Upper lobe of left lung (tissue), 6 donors: ENCODE measurements at regions not wholly inside any gene's neighbourhood (a gene's known extent, or its start where the extent isn't known, plus 50 kb on each side); places are given as distances from the start of the nearest gene placed in this dataset.

Experiments
- ATAC-seq, 2 donors: fragments of 200-7000 bp; cut with Tn5 transposase; one replicate each; pipeline ENCODE4 v1.9.1; 2022; ENCODE audit warnings: mild to moderate bottlenecking in 2 of 2, moderate library complexity in 2 of 2; ENCODE audit not compliant: low FRiP score in 2 of 2
- DNase-seq, 2 donors: peaks; one replicate each; pipeline ENCODE4 v3.0.0-alpha.2; 2019 to 2020
- H3K27ac ChIP-seq, 4 donors: fragments of 200-600 bp; sonication (generic); one replicate each; pipeline ENCODE4 v1.5.1; 2016 to 2019
- H3K27me3 ChIP-seq, 4 donors: fragments of 200-600 bp; sonication (generic); one replicate each; pipeline ENCODE4 v1.5.1; 2017 to 2019
- H3K36me3 ChIP-seq, 4 donors: fragments of 200-600 bp; sonication (generic); one replicate each; pipeline ENCODE4 v1.5.1; 2016 to 2019
- H3K4me1 ChIP-seq, 4 donors: fragments of 200-600 bp; sonication (generic); one replicate each; pipeline ENCODE4 v1.5.1; 2018 to 2019
- H3K4me3 ChIP-seq, 4 donors: fragments of 200-600 bp; sonication (generic); one replicate each; pipeline ENCODE4 v1.5.1; 2017 to 2019; ENCODE audit warnings: mild to moderate bottlenecking in 2 of 4, moderate library complexity in 1 of 4
- H3K9me3 ChIP-seq, 4 donors: fragments of 200-600 bp; sonication (generic); one replicate each; pipeline ENCODE4 v1.5.1; 2018 to 2019
- EP300 ChIP-seq, 4 donors: sonication (generic); formaldehyde crosslinking; IDR thresholded peaks; one replicate each; pipeline ENCODE4 v1.5.1; 2017; ENCODE audit warnings: antibody characterized with exemption in 4 of 4, control low read depth in 2 of 4
- POLR2A ChIP-seq, 4 donors: fragments of 450-650 bp; IDR thresholded peaks; one replicate each; pipeline ENCODE4 v1.5.1; 2016 to 2017; ENCODE audit warnings: antibody characterized with exemption in 4 of 4, mild to moderate bottlenecking in 2 of 4
- POLR2AphosphoS5 ChIP-seq, 2 donors: sonication (generic); formaldehyde crosslinking; IDR thresholded peaks; one replicate each; pipeline ENCODE4 v1.5.1; 2017; ENCODE audit warnings: antibody characterized with exemption in 2 of 2
- WGBS, 2 donors: methylation state at CpG; one replicate each; pipeline ENCODE4 v1.1.5; 2017 to 2018; 5-methylcytosine and 5-hydroxymethylcytosine counted together
- TF ChIP-seq, protein P1 (sequence below), 6 experiments: fragments of 450-650 bp in 4 of 6; fragments of 200-600 bp in 2 of 6; sonication (generic) in 2 of 6; IDR thresholded peaks; one replicate each; pipeline ENCODE4 v1.5.1; 2016 to 2019; ENCODE audit warnings: antibody characterized with exemption in 6 of 6
- donor health status: DM: no; HTN: no; CAD: no; lungs with moderate emphysema.
- donor health status: DM: no; HTN: yes; CAD: no; lungs with severe emphysema.

DNA sequence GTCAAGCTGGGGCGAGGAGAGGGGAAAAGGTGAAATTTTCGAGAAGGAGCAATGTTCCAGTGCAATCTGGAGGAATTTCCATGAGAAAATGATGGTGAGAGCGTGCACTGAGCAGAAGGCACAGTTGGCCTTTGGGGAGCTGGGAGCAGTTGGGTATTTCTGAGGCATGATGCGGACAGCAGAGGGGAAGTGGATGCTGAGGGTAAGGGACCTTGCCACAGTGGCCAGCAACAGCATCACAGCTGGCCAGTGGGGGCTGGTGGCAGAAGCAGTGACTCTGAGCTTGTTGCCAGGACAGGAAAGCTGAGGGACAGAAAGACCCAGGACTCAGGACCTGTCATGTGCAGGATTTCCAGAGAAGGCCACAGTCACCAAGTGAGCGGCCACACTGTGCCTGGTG is 98.9 kb downstream of the LSM3 start:
- Histone ChIP-seq H3K4me1 (no peaks in the 10 kb centered on the region), H3K9me3 (no peaks in the 10 kb centered on the region), H3K4me3 (no peak overlapping the region), H3K27me3 (no peaks in the 10 kb centered on the region), H3K36me3 (no peaks in the 10 kb centered on the region), H3K27ac (no peak overlapping the region)
- ATAC-seq (no peak), DNase-seq (no peak)
- TF ChIP-seq POLR2AphosphoS5 (IDR thresholded peaks at IDR 0.05), result no peak
- no peak for TF ChIP-seq POLR2A (IDR thresholded peaks at IDR 0.05)
- no peak for TF ChIP-seq EP300 (IDR thresholded peaks at IDR 0.05)
- TF ChIP-seq, protein P1, sequence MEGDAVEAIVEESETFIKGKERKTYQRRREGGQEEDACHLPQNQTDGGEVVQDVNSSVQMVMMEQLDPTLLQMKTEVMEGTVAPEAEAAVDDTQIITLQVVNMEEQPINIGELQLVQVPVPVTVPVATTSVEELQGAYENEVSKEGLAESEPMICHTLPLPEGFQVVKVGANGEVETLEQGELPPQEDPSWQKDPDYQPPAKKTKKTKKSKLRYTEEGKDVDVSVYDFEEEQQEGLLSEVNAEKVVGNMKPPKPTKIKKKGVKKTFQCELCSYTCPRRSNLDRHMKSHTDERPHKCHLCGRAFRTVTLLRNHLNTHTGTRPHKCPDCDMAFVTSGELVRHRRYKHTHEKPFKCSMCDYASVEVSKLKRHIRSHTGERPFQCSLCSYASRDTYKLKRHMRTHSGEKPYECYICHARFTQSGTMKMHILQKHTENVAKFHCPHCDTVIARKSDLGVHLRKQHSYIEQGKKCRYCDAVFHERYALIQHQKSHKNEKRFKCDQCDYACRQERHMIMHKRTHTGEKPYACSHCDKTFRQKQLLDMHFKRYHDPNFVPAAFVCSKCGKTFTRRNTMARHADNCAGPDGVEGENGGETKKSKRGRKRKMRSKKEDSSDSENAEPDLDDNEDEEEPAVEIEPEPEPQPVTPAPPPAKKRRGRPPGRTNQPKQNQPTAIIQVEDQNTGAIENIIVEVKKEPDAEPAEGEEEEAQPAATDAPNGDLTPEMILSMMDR (IDR thresholded peaks at IDR 0.05), result no peak
- WGBS, 2 donors, result 90 to 93% methylated on average over 5 of the region's 5 CpGs

DNA sequence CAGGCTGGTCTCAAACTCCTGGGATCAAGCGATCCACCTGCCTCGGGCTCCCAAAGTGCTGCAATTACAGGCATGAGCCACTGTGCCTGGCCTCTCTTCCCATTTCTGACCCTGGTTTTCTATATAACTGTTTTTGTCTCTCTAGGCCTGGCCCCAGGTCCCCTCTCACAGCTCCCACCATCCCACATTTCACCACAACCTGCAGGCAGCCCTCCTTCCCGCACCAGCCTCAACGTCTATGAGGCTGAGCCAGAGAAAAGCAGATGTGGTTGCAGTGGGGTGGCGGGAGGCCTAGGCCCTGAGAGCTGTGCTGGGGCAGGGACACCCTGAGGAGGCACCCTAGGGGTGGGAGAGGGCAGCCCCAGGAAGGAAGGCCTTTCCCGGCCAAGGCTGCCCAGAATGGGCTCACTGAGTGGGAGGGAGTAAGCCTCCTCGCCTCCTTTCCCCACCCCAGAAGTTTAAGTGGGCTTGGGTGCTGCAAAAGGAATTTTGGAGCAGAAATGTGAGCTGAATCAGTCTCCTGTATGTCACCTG is 99.7 kb downstream of the LSM3 start:
- no peaks in the 10 kb centered on the region for H3K27me3 ChIP-seq
- H3K27ac ChIP-seq, result no peak overlapping the region
- no peak for DNase-seq
- no peak for ATAC-seq
- H3K36me3 ChIP-seq, result no peaks in the 10 kb centered on the region
- no peak overlapping the region for H3K4me3 ChIP-seq
- no peak for TF ChIP-seq EP300 (IDR thresholded peaks at IDR 0.05)
- TF ChIP-seq, protein P1 (IDR thresholded peaks at IDR 0.05), result no peak
- no peak for TF ChIP-seq POLR2A (IDR thresholded peaks at IDR 0.05)
- TF ChIP-seq POLR2AphosphoS5 (IDR thresholded peaks at IDR 0.05), result no peak
- H3K4me1 ChIP-seq, result no peaks in the 10 kb centered on the region
- 78 to 79% methylated on average over 6 to 7 of the region's 7 CpGs for WGBS, 2 donors
- no peaks in the 10 kb centered on the region for H3K9me3 ChIP-seq

DNA sequence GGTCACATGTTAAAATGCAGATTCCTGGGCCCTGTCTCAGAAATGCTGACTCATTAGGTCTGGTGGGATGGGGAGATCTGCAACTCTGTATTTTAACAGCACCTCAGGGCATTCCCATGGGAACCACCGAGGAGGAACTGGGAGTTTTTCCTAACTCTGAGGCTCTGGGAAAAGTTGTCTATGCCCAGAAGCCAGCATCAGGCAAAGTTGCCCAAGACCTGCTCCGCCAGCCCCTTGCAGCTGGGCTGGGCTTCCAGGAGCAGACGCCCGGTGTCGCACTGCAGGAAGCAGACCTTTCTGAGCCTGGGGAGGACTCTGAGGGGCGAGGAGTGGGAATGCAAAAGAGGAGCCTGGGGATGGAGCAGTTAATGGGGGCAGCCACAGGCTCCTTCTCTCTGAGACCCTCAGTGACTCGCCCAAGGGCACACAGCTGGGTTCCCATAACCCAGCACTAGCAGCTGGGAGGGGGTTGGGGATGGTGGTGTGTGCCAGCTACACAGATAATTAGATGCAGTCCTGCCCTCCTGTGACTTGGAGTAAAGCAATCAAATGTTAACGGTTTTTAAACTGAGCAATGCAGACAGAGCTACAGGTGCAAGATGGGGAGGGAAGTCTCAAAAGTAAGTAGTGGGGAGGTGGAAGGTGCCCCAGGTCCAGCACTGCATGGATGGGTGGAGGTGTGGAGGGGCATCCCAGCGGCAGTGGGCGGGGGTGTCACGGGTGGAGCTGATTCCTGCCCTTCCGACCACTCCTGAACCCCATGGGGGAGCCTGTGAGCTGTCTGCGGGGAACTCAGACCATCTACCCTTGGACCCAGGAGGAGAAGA is 100.4 kb downstream of the LSM3 start:
- no peaks in the 10 kb centered on the region for H3K4me1 ChIP-seq
- DNase-seq, result peak in 1 of 2 donors; percentile 47

DNA sequence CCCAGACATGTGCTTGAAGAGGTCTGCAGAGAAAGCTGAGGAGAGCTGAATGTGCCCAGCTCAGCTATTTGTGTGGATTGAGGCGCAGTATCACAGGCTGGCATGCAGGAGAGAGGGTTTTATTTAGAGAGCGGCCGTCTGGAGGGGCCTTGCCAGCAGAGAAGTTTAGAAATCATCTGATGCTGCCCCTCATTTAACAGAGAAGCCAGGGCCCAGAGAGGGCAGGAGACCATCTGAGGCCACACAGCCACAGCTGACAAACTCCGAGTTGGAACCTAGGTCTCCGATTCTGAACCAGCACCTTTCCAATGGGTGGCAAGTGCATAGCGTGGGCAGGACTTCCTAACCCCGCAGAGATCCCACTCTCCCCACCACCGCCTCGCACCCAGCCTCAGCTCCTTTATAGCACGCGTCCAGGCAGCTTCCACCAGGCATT is 101.0 kb downstream of the LSM3 start:
- no peak for ATAC-seq
- DNase-seq, result no peak

More for the DNA sequence above, 100.4 kb downstream of the LSM3 start:
- Histone ChIP-seq H3K4me3 (no peak overlapping the region), H3K27ac (no peak overlapping the region), H3K27me3 (no peaks in the 10 kb centered on the region), H3K9me3 (no peaks in the 10 kb centered on the region), H3K36me3 (no peaks in the 10 kb centered on the region)
- no peak for TF ChIP-seq EP300 (IDR thresholded peaks at IDR 0.05)
- TF ChIP-seq, protein P1 (IDR thresholded peaks at IDR 0.05), result no peak
- no peak for TF ChIP-seq POLR2A (IDR thresholded peaks at IDR 0.05)
- TF ChIP-seq POLR2AphosphoS5 (IDR thresholded peaks at IDR 0.05), result no peak
- WGBS, 2 donors, result 46 to 65% methylated on average over 11 to 13 of the region's 13 CpGs
- no peak for ATAC-seq

More for the DNA sequence above, 101.0 kb downstream of the LSM3 start:
- no peak overlapping the region for H3K4me3 ChIP-seq
- WGBS, 2 donors, result 86 to 89% methylated on average over 11 of the region's 11 CpGs
- H3K36me3 ChIP-seq, result no peaks in the 10 kb centered on the region
- H3K27me3 ChIP-seq, result no peaks in the 10 kb centered on the region
- TF ChIP-seq, protein P1 (IDR thresholded peaks at IDR 0.05), result no peak
- TF ChIP-seq POLR2A (IDR thresholded peaks at IDR 0.05), result no peak
- TF ChIP-seq POLR2AphosphoS5 (IDR thresholded peaks at IDR 0.05), result no peak
- TF ChIP-seq EP300 (IDR thresholded peaks at IDR 0.05), result no peak
- no peaks in the 10 kb centered on the region for H3K9me3 ChIP-seq
- no peaks in the 10 kb centered on the region for H3K4me1 ChIP-seq
- no peak overlapping the region for H3K27ac ChIP-seq
